D721Med (cell line): ENCODE measurements at regions not wholly inside any gene's neighbourhood (a gene's known extent, or its start where the extent isn't known, plus 50 kb on each side); places are given as distances from the start of the nearest gene placed in this dataset.

Experiments used
- DNase-seq: peaks from one replicate; pipeline ENCODE4 v3.0.0; 2011; ENCODE audit warnings: low spot score; ENCODE audit not compliant: insufficient read length
- FAIRE-seq: peaks from 2 replicates; lab custom pipeline; 2011; peaks lifted over from hg19 to GRCh38; lab: Jason Lieb, UNC
- TF ChIP-seq, protein P1 (sequence below): IDR thresholded peaks from 2 replicates; pipeline ENCODE4 v1.5.1; 2012; ENCODE audit warnings: mild to moderate bottlenecking, control low read depth; ENCODE audit not compliant: insufficient read depth; ENCODE audit errors: missing control alignments

GRCh38 chr2:191747170-191747530, 69.2 kb downstream of the NABP1 start:
- DNase-seq (no peak), FAIRE-seq (no peak)
- TF ChIP-seq, protein P1, sequence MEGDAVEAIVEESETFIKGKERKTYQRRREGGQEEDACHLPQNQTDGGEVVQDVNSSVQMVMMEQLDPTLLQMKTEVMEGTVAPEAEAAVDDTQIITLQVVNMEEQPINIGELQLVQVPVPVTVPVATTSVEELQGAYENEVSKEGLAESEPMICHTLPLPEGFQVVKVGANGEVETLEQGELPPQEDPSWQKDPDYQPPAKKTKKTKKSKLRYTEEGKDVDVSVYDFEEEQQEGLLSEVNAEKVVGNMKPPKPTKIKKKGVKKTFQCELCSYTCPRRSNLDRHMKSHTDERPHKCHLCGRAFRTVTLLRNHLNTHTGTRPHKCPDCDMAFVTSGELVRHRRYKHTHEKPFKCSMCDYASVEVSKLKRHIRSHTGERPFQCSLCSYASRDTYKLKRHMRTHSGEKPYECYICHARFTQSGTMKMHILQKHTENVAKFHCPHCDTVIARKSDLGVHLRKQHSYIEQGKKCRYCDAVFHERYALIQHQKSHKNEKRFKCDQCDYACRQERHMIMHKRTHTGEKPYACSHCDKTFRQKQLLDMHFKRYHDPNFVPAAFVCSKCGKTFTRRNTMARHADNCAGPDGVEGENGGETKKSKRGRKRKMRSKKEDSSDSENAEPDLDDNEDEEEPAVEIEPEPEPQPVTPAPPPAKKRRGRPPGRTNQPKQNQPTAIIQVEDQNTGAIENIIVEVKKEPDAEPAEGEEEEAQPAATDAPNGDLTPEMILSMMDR, result no peak

DNA sequence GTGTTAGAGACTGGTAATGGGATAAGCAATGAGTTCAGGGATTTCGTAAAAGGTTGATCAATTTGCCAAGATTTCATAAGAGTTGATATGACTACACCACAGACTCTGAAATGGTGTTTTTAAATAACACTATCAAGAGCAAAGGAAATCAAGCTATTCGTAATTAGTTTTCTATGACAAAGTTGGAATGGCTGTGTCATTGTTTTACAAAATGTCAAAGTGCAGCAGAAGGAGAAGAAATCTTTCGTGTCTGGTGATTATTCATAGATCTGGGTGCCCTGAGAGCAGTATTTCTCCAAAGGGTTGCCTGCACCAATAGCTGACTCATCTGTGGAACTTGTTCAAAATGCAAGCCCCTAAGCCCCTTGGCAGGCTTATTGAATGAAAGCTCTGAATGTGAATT, 70.1 kb downstream of the NABP1 start:
- TF ChIP-seq, protein P1, result no peak
- FAIRE-seq (no peak), DNase-seq (no peak)

DNA sequence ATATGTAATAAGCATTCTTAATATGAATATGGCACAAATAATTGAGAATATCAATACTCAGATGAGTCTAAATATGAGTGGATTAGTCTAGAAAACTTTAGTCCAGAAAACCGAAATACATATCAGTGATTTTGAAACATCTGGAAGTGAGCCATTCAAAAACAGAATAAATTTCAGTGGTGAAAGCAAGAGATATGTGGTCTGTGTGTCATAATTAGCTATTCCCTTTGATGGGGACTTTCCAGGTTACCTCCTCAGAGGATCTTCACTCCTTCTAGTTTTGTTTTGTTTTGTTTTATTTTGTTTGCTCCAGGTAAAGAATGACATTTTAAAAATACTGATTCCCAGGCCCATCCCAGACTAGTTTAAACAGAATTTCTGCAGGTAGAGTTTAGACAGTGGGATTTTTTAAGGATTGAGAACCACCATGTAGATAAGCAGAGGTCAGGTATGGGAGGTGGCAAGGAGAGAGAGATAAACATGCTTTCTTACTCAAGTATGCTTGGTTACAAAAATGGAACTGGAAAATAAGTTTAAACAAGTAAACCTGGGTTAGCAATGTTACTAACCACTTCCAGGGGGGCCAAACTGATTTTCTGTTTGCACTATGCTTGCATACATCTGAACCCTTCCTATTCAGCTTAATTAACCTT, 70.7 kb downstream of the NABP1 start:
- DNase-seq (no peak), FAIRE-seq (no peak)
- TF ChIP-seq, protein P1, result no peak

GRCh38 chr2:191749181-191749540, 71.2 kb downstream of the NABP1 start:
- TF ChIP-seq, protein P1, result no peak
- DNase-seq (no peak), FAIRE-seq (no peak)

- DNase-seq (no peak), FAIRE-seq (no peak)
- TF ChIP-seq, protein P1, result no peak
Measured at GRCh38 chr2:191754103-191754502, 76.2 kb downstream of the NABP1 start.

- FAIRE-seq (no peak), DNase-seq (no peak)
Measured at GRCh38 chr2:191756761-191757160, 78.8 kb downstream of the NABP1 start.

GRCh38 chr2:191757208-191757607, 79.3 kb downstream of the NABP1 start:
- TF ChIP-seq, protein P1, result no peak
- DNase-seq, result no peak
- no peak for FAIRE-seq

More at GRCh38 chr2:191756761-191757160, 78.8 kb downstream of the NABP1 start:
- TF ChIP-seq, protein P1, result no peak
